Neural progenitor cell (in vitro differentiated cells): ENCODE measurements at regions not wholly inside any gene's neighbourhood (a gene's known extent, or its start where the extent isn't known, plus 50 kb on each side); places are given as distances from the start of the nearest gene placed in this dataset.

Experiments
- DNase-seq: peaks from one replicate; pipeline ENCODE4 v3.0.0-alpha.2; 2016; ENCODE audit warnings: low spot score
- H2AFZ ChIP-seq: fragments of 200-600 bp; sonication (generic); replicated peaks from 2 replicates; pipeline ENCODE4 v1.6.1; 2016; ENCODE audit warnings: antibody characterized with exemption
- H3F3A ChIP-seq: fragments of 200-600 bp; sonication (generic); 2 replicates; pipeline ENCODE4 v1.6.1; 2016; ENCODE audit warnings: antibody characterized with exemption, low read depth
- H3K27ac ChIP-seq: fragments of 200-600 bp; sonication (generic); 2 replicates; pipeline ENCODE4 v1.5.1; 2016; ENCODE audit warnings: mild to moderate bottlenecking
- H3K27me3 ChIP-seq: fragments of 200-600 bp; sonication (generic); 2 replicates; pipeline ENCODE4 v1.6.1; 2016; ENCODE audit warnings: mild to moderate bottlenecking, moderate library complexity
- H3K36me3 ChIP-seq: fragments of 200-600 bp; sonication (generic); 2 replicates; pipeline ENCODE4 v1.5.1; 2016
- H3K4me1 ChIP-seq: fragments of 200-600 bp; sonication (generic); 2 replicates; pipeline ENCODE4 v1.6.1; 2016; ENCODE audit warnings: mixed run types
- H3K4me2 ChIP-seq: fragments of 200-600 bp; sonication (generic); 2 replicates; pipeline ENCODE4 v1.6.1; 2016
- H3K4me3 ChIP-seq: fragments of 200-600 bp; sonication (generic); 2 replicates; pipeline ENCODE4 v1.5.1; 2016
- H3K79me2 ChIP-seq: fragments of 200-600 bp; sonication (generic); 2 replicates; pipeline ENCODE4 v1.6.1; 2016; ENCODE audit warnings: low read depth
- H3K9ac ChIP-seq: fragments of 200-600 bp; sonication (generic); 2 replicates; pipeline ENCODE4 v1.6.1; 2016
- H3K9me3 ChIP-seq: fragments of 200-600 bp; sonication (generic); 2 replicates; pipeline ENCODE4 v1.5.1; 2016; ENCODE audit warnings: low read depth
- H4K20me1 ChIP-seq: fragments of 200-600 bp; sonication (generic); 2 replicates; pipeline ENCODE4 v1.6.1; 2016; ENCODE audit warnings: low read depth
- H3K27ac Mint-ChIP-seq: 3 replicates; pipeline ENCODE4 v1.8.0; 2021; ENCODE audit warnings: mixed read lengths
- H3K27me3 Mint-ChIP-seq: 2 replicates; pipeline ENCODE4 v1.8.0; 2022; ENCODE audit warnings: low read depth, mild to moderate bottlenecking, inconsistent platforms, moderate library complexity, mixed read lengths; ENCODE audit not compliant: insufficient read depth
- H3K36me3 Mint-ChIP-seq: 3 replicates; pipeline ENCODE4 v1.8.0; 2021; ENCODE audit warnings: mixed read lengths
- H3K4me1 Mint-ChIP-seq: 3 replicates; pipeline ENCODE4 v1.8.0; 2021; ENCODE audit warnings: mixed read lengths
- H3K4me3 Mint-ChIP-seq: 3 replicates; pipeline ENCODE4 v1.8.0; 2021; ENCODE audit warnings: mild to moderate bottlenecking, moderate library complexity, mixed read lengths
- H3K9me3 Mint-ChIP-seq: 3 replicates; pipeline ENCODE4 v1.8.0; 2020; ENCODE audit warnings: mixed read lengths
- CTCF ChIP-seq: fragments of 200-600 bp; sonication (generic); IDR thresholded peaks from 2 replicates; pipeline ENCODE4 v1.5.1; 2017; ENCODE audit warnings: antibody characterized with exemption, mild to moderate bottlenecking
- EZH2 ChIP-seq: fragments of 200-600 bp; sonication (generic); IDR thresholded peaks from 2 replicates; pipeline ENCODE4 v1.6.1; 2017; ENCODE audit warnings: antibody characterized with exemption, mild to moderate bottlenecking, moderate library complexity
- EZH2phosphoT487 ChIP-seq: fragments of 200-600 bp; sonication (generic); IDR thresholded peaks from 2 replicates; pipeline ENCODE4 v1.6.1; 2017; ENCODE audit warnings: antibody characterized with exemption

DNA sequence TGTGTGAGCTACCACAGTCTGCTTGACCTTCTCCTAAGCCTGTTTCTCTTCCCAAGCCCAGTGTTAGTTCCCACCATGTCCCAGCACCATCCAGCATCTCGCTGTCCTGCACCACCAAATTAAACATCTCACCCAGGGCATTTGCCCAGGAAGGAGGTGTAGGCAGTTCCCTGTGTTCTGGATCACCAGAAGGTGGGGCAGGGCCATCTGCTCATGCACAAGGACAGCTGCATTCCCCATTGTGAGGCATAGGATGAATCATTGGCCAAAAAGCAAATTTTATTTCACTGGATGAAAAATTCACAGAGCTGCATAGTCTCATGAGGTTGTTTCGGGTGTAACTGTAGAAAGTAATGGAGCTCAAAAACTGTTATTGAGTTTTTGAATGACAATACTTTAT, 89.5 kb upstream of the GRIA1 start:
- no peak for TF ChIP-seq CTCF
- no peak for TF ChIP-seq EZH2phosphoT487
- no peak for TF ChIP-seq EZH2
- H3K9me3 Mint-ChIP-seq, result no peaks in the 10 kb centered on the region
- no peak overlapping the region for H3K4me3 Mint-ChIP-seq
- no peaks in the 10 kb centered on the region for H4K20me1 ChIP-seq
- H3K27ac Mint-ChIP-seq, result no peak overlapping the region
- no peak for DNase-seq
- H3K27ac ChIP-seq, result no peak overlapping the region
- H3F3A ChIP-seq, result peaks cover 9% of the 10 kb centered on the region
- no peak overlapping the region for H3K4me2 ChIP-seq
- no peaks in the 10 kb centered on the region for H3K9me3 ChIP-seq
- no peak overlapping the region for H2AFZ ChIP-seq
- H3K27me3 Mint-ChIP-seq, result no peaks in the 10 kb centered on the region
- H3K36me3 ChIP-seq, result no peaks in the 10 kb centered on the region
- peaks cover 9% of the 10 kb centered on the region for H3K4me1 ChIP-seq
- H3K79me2 ChIP-seq, result no peaks in the 10 kb centered on the region
- no peaks in the 10 kb centered on the region for H3K27me3 ChIP-seq
- no peak overlapping the region for H3K4me3 ChIP-seq
- peaks cover 19% of the 10 kb centered on the region for H3K4me1 Mint-ChIP-seq
- H3K36me3 Mint-ChIP-seq, result no peaks in the 10 kb centered on the region
- H3K9ac ChIP-seq, result no peak overlapping the region

DNA sequence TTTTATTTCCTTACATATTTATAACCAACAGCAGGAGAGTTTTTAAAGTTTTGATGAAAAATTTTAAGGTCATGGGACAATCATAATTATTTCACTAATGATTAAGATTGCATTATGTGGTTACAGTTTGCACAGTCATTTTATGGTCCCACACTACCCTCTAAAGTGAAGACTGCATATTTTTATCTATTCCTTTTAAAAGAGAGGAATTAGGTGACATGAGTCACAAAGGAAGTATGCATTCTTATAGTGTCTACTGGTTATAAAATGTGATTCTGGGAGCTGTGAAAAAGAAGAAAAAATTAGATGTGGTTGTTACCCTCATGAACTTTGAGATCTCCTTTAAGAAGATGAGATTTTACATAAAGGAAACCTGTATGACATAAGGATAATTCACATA, 87.9 kb upstream of the GRIA1 start:
- H3K36me3 ChIP-seq, result no peaks in the 10 kb centered on the region
- H3K4me3 Mint-ChIP-seq, result no peak overlapping the region
- H3F3A ChIP-seq, result peaks cover 9% of the 10 kb centered on the region
- H3K4me3 ChIP-seq, result no peak overlapping the region
- no peak overlapping the region for H3K27ac Mint-ChIP-seq
- H4K20me1 ChIP-seq, result no peaks in the 10 kb centered on the region
- no peak overlapping the region for H3K27ac ChIP-seq
- H3K36me3 Mint-ChIP-seq, result no peaks in the 10 kb centered on the region
- H3K9me3 Mint-ChIP-seq, result no peaks in the 10 kb centered on the region
- H3K9me3 ChIP-seq, result no peaks in the 10 kb centered on the region
- H3K4me1 ChIP-seq, result peaks cover 9% of the 10 kb centered on the region
- H3K79me2 ChIP-seq, result no peaks in the 10 kb centered on the region
- peaks cover 22% of the 10 kb centered on the region for H3K4me1 Mint-ChIP-seq
- H3K4me2 ChIP-seq, result no peak overlapping the region
- no peak for DNase-seq
- H3K27me3 Mint-ChIP-seq, result no peaks in the 10 kb centered on the region
- TF ChIP-seq CTCF, result no peak
- TF ChIP-seq EZH2phosphoT487, result no peak
- no peak for TF ChIP-seq EZH2
- H3K27me3 ChIP-seq, result no peaks in the 10 kb centered on the region
- no peak overlapping the region for H2AFZ ChIP-seq
- H3K9ac ChIP-seq, result no peak overlapping the region

- Mint-ChIP-seq H3K4me1 (peaks cover 22% of the 10 kb centered on the region), H3K27ac (no peak overlapping the region), H3K27me3 (no peaks in the 10 kb centered on the region), H3K9me3 (no peaks in the 10 kb centered on the region), H3K36me3 (no peaks in the 10 kb centered on the region), H3K4me3 (no peak overlapping the region)
- no peak for DNase-seq
- no peaks in the 10 kb centered on the region for H3K27me3 ChIP-seq
- no peak overlapping the region for H2AFZ ChIP-seq
- TF ChIP-seq CTCF (no peak), EZH2 (no peak)
- H3K4me3 ChIP-seq, result no peak overlapping the region
- no peak overlapping the region for H3K4me2 ChIP-seq
- H3K27ac ChIP-seq, result no peak overlapping the region
- no peak overlapping the region for H3K9ac ChIP-seq
- H3F3A ChIP-seq, result peaks cover 9% of the 10 kb centered on the region
- H3K79me2 ChIP-seq, result no peaks in the 10 kb centered on the region
- no peaks in the 10 kb centered on the region for H3K36me3 ChIP-seq
- no peaks in the 10 kb centered on the region for H4K20me1 ChIP-seq
- no peaks in the 10 kb centered on the region for H3K9me3 ChIP-seq
- peaks cover 9% of the 10 kb centered on the region for H3K4me1 ChIP-seq
These were observed 87.0 kb upstream of the GRIA1 start for GRCh38 chr5:153403470-153403869.

- no peaks in the 10 kb centered on the region for H3K9me3 Mint-ChIP-seq
- no peak overlapping the region for H2AFZ ChIP-seq
These were observed 85.7 kb upstream of the GRIA1 start for GRCh38 chr5:153404747-153405146.

More at GRCh38 chr5:153404747-153405146, 85.7 kb upstream of the GRIA1 start:
- Histone ChIP-seq H4K20me1 (no peaks in the 10 kb centered on the region), H3K4me2 (peak overlapping the region; percentile 11), H3K27me3 (no peaks in the 10 kb centered on the region), H3K4me3 (no peak overlapping the region), H3K27ac (no peak overlapping the region), H3K9ac (no peak overlapping the region), H3K4me1 (peaks cover 9% of the 10 kb centered on the region), H3F3A (peaks cover 9% of the 10 kb centered on the region), H3K36me3 (no peaks in the 10 kb centered on the region), H3K9me3 (no peaks in the 10 kb centered on the region), H3K79me2 (no peaks in the 10 kb centered on the region)
- no peaks in the 10 kb centered on the region for H3K27me3 Mint-ChIP-seq
- no peak overlapping the region for H3K27ac Mint-ChIP-seq
- peak; percentile 68 for DNase-seq
- no peaks in the 10 kb centered on the region for H3K36me3 Mint-ChIP-seq
- peaks cover 22% of the 10 kb centered on the region for H3K4me1 Mint-ChIP-seq
- H3K4me3 Mint-ChIP-seq, result no peak overlapping the region
- no peak for TF ChIP-seq CTCF
- no peak for TF ChIP-seq EZH2
- no peak for TF ChIP-seq EZH2phosphoT487
